Spleen (tissue), 11 donors: ENCODE measurements at regions not wholly inside any gene's neighbourhood (a gene's known extent, or its start where the extent isn't known, plus 50 kb on each side); places are given as distances from the start of the nearest gene placed in this dataset.
"Not testable (repeated sequence)": the region's sequence is repeated elsewhere in the genome, so short reads cannot be mapped to it uniquely, and the experiment has no call there.

Source experiments
- DNase-seq: peaks from one replicate; pipeline ENCODE4 v3.0.0-alpha.2; 2020
- H3K27ac ChIP-seq, 8 donors: fragments of 200-600 bp; sonication (generic) in 7 of 8; 1 replicate in 4 of 8; 2 replicates in 4 of 8; pipeline versions ENCODE4 v1.5.0 to v1.8.0; 2016 to 2021; ENCODE audit warnings: inconsistent platforms in 4 of 8, mild to moderate bottlenecking in 4 of 8, moderate library complexity in 1 of 8
- H3K27me3 ChIP-seq, 7 donors: fragments of 200-600 bp; sonication (generic) in 6 of 7; replicated peaks in 1 of 7; 1 replicate in 4 of 7; 2 replicates in 3 of 7; pipeline versions ENCODE4 v1.5.0 to v1.8.0; 2016 to 2021; ENCODE audit warnings: inconsistent platforms in 3 of 7, mild to moderate bottlenecking in 1 of 7
- H3K36me3 ChIP-seq, 6 donors: fragments of 200-600 bp; sonication (generic) in 5 of 6; 1 replicate in 4 of 6; 2 replicates in 2 of 6; pipeline versions ENCODE4 v1.5.0 to v1.8.0; 2016 to 2021; ENCODE audit warnings: inconsistent platforms in 2 of 6
- H3K4me1 ChIP-seq, 6 donors: fragments of 200-600 bp; sonication (generic) in 5 of 6; 1 replicate in 3 of 6; 2 replicates in 3 of 6; pipeline versions ENCODE4 v1.5.0 to v1.8.0; 2016 to 2021; ENCODE audit warnings: inconsistent platforms in 3 of 6
- H3K4me3 ChIP-seq, 8 donors: fragments of 200-600 bp; sonication (generic) in 7 of 8; 1 replicate in 4 of 8; 2 replicates in 4 of 8; pipeline versions ENCODE4 v1.5.0 to v1.8.0; 2016 to 2021; ENCODE audit warnings: inconsistent platforms in 4 of 8, mild to moderate bottlenecking in 4 of 8, moderate library complexity in 2 of 8
- H3K9me3 ChIP-seq, 8 donors: fragments of 200-600 bp; sonication (generic) in 7 of 8; 1 replicate in 4 of 8; 2 replicates in 4 of 8; pipeline versions ENCODE4 v1.5.0 to v1.8.0; 2016 to 2021; ENCODE audit warnings: inconsistent platforms in 4 of 8
- POLR2A ChIP-seq, 3 donors: fragments of 450-650 bp; IDR thresholded peaks; one replicate each; pipeline ENCODE4 v1.5.1; 2017; ENCODE audit warnings: antibody characterized with exemption in 3 of 3, mild to moderate bottlenecking in 1 of 3
- POLR2AphosphoS5 ChIP-seq, 3 donors: sonication (generic); formaldehyde crosslinking; IDR thresholded peaks; one replicate each; pipeline ENCODE4 v1.5.1; 2017; ENCODE audit warnings: antibody characterized with exemption in 3 of 3
- WGBS, 5 donors: extraction: QIAGEN DNeasy Blood & Tissue Kit in 3 of 5; methylation state at CpG; one replicate each; pipeline versions ENCODE4 v1.1.5 to v1.1.7; 2013 to 2018; 5-methylcytosine and 5-hydroxymethylcytosine counted together
- intact Hi-C: fragments of 100-400 bp; cut with DNase I; formaldehyde crosslinking; loops from one replicate; pipeline ENCODE4 v1.15.0; 2023; ENCODE audit warnings: low total_unique reads
- TF ChIP-seq, protein P1 (sequence below), 11 experiments: fragments of 200-600 bp in 7 of 11; fragments of 450-650 bp in 4 of 11; sonication (generic) in 4 of 11; IDR thresholded peaks in 8 of 11; conservative IDR thresholded peaks in 3 of 11; 1 replicate in 7 of 11; 2 replicates in 4 of 11; pipeline versions ENCODE4 v1.4.0 to v1.8.0; 2016 to 2021; ENCODE audit warnings: antibody characterized with exemption in 11 of 11, inconsistent platforms in 4 of 11, mild to moderate bottlenecking in 1 of 11
- donor health status: healthy with polysubstance abuse.
- donor health status: DM: no; HTN: no; CAD: no; lungs with moderate emphysema.
- donor health status: DM: no; HTN: no; CAD: no.
- donor health status: Bipolar disorder and iron deficiency.
- donor health status: healthy.
- donor health status: DM: no; HTN: no; CAD: no.
- donor health status: DM: yes; HTN: yes; CAD: no.

DNA sequence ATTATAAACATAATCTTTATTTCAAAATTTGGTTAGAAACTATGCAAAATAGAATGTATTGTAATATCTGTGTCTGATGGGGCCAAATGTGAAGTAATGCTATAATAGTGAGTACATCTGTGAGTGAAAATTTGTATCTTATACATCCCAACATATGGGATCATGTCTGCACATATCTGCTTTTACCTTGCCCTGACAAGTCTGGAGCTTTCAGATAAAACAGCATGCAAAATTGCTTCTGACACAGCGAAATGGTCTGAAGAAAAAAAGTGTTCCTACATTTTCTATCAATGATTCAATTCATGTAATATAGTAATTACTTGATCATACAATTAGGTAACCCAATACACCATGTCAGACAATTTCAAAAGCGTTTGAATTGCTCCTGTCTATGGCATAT is 58.1 kb upstream of the P3H2 start:
- Histone ChIP-seq H3K4me1 (no peaks in the 10 kb centered on the region), H3K36me3 (no peaks in the 10 kb centered on the region), H3K27ac (no peak overlapping the region), H3K27me3 (no peaks in the 10 kb centered on the region), H3K9me3 (no peaks in the 10 kb centered on the region), H3K4me3 (no peak overlapping the region)
- 82 to 90% (median 86%) methylated on average over 2 of the region's 2 CpGs for WGBS, 5 donors
- DNase-seq: no peak
- TF ChIP-seq POLR2AphosphoS5 (IDR thresholded peaks at IDR 0.05) (no peak), POLR2A (IDR thresholded peaks at IDR 0.05) (no peak)
- TF ChIP-seq, protein P1, sequence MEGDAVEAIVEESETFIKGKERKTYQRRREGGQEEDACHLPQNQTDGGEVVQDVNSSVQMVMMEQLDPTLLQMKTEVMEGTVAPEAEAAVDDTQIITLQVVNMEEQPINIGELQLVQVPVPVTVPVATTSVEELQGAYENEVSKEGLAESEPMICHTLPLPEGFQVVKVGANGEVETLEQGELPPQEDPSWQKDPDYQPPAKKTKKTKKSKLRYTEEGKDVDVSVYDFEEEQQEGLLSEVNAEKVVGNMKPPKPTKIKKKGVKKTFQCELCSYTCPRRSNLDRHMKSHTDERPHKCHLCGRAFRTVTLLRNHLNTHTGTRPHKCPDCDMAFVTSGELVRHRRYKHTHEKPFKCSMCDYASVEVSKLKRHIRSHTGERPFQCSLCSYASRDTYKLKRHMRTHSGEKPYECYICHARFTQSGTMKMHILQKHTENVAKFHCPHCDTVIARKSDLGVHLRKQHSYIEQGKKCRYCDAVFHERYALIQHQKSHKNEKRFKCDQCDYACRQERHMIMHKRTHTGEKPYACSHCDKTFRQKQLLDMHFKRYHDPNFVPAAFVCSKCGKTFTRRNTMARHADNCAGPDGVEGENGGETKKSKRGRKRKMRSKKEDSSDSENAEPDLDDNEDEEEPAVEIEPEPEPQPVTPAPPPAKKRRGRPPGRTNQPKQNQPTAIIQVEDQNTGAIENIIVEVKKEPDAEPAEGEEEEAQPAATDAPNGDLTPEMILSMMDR (IDR thresholded peaks at IDR 0.05 in 8 of 11, conservative IDR thresholded peaks at IDR 0.05 in 3 of 11): no peak
- intact Hi-C loops: no loop called here

DNA sequence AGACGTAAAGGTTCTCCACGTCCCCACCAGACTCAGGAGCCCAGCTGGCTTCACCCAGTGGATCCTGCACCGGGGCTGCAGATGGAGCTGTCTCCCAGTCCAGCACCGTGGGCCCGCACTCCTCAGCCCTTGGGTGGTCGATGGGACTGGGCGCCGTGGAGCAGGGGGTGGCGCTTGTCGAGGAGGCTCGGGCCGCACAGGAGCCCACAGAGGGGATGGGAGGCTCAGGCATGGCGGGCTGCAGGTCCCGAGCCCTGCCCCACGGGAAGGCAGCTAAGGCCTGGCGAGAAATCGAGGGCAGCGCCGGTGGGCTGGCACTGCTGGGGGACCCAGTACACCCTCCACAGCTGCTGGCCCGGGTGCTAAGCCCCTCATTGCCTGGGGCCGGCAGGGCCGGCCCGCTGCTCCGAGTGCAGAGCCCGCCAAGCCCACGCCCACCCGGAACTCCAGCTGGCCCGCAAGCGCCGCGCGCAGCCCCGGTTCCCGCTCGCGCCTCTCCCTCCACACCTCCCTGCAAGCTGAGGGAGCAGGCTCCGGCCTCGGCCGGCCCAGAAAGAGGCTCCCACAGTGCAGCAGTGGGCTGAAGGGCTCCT is 56.3 kb upstream of the P3H2 start:
- H3K4me1 ChIP-seq, H3K9me3 ChIP-seq, H3K4me3 ChIP-seq, H3K27me3 ChIP-seq, H3K27ac ChIP-seq, H3K36me3 ChIP-seq, DNase-seq, intact Hi-C loops: not testable (repeated sequence)
- WGBS, 5 donors: 91 to 98% (median 95%) methylated on average over 7 to 39 of the region's 39 CpGs

DNA sequence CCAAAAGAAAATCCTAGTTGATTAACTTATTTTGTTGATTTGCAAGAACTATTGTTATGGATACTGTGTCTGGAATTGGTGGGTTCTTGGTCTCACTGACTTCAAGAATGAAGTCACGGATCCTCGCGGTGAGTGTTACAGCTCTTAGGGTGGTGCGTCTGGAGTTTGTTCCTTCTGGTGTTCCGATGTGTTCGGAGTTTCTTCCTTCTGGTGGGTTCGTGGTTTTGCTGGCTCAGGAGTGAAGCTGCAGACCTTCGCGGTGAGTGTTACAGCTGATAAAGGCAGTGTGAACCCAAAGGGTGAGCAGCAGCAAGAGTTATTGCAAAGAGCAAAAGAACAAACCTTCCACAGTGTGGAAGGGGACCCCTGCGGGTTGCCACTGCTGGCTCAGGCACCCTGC is 55.4 kb upstream of the P3H2 start:
- intact Hi-C loops, H3K4me1 ChIP-seq, H3K27ac ChIP-seq, H3K36me3 ChIP-seq, H3K27me3 ChIP-seq, H3K9me3 ChIP-seq, DNase-seq, H3K4me3 ChIP-seq: not testable (repeated sequence)
- WGBS, 5 donors: 37 to 65% (median 47%) methylated on average over 10 of the region's 10 CpGs

DNA sequence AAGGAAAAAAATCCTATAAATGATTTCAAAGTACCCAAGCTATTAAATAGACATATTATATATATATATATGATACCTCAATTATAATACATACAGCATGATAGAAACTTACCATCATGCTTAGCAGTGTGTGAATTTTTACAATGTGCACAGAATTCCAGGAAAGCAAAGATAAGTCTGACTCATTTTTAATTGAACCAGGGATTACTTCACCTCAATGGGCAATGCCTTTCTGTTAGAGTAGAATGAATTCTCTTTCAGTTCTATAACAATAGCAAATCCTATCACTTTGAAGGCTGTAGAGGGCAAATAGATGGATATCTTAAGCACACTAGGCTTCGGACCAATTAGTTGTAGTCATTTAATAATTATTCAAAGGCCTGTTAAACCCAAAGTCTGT is 54.8 kb upstream of the P3H2 start:
- intact Hi-C loops: no loop called here
- no peak overlapping the region for H3K27ac ChIP-seq
- TF ChIP-seq, protein P1 (IDR thresholded peaks at IDR 0.05 in 8 of 11, conservative IDR thresholded peaks at IDR 0.05 in 3 of 11): no peak
- TF ChIP-seq POLR2AphosphoS5 (IDR thresholded peaks at IDR 0.05): no peak
- no peak for TF ChIP-seq POLR2A (IDR thresholded peaks at IDR 0.05)
- H3K4me3 ChIP-seq: no peak overlapping the region
- no peaks in the 10 kb centered on the region for H3K9me3 ChIP-seq
- no peaks in the 10 kb centered on the region for H3K36me3 ChIP-seq
- peaks cover 0 to under 1% (median 0%) of the 10 kb centered on the region in 6 donors for H3K4me1 ChIP-seq
- no peaks in the 10 kb centered on the region for H3K27me3 ChIP-seq
- WGBS, 5 donors: 88 to 97% (median 95%) methylated on average over 1 of the region's 1 CpG
- DNase-seq: no peak

DNA sequence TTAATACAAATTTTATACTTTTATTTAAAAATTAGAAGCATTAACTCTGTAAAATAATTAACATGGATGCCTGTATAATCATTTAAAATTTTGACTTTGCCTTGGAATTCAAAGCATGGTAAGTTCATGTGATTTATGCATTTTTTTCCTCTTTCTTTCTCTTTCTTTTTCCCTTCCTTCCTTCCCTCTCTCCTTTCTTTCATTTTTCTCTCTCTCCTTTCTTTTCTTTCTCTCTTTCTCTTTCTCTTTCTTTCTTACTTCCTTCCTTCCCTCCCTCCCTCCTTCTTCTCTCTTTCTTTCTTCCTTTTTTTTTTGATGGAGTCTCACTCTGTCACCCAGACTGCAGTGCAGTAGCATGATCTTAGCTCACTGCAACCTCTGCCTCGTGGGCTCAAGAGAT is 53.8 kb upstream of the P3H2 start:
- H3K9me3 ChIP-seq: no peaks in the 10 kb centered on the region
- 69 to 80% (median 70%) methylated on average over 1 of the region's 1 CpG for WGBS, 5 donors
- intact Hi-C loops: no loop called here
- peaks cover 0 to 11% (median 2%) of the 10 kb centered on the region in 6 donors for H3K4me1 ChIP-seq
- H3K27ac ChIP-seq: no peak overlapping the region
- no peaks in the 10 kb centered on the region for H3K27me3 ChIP-seq
- DNase-seq: no peak
- no peak overlapping the region for H3K4me3 ChIP-seq
- no peaks in the 10 kb centered on the region for H3K36me3 ChIP-seq
- TF ChIP-seq POLR2A (IDR thresholded peaks at IDR 0.05): no peak
- TF ChIP-seq, protein P1 (IDR thresholded peaks at IDR 0.05 in 8 of 11, conservative IDR thresholded peaks at IDR 0.05 in 3 of 11): no peak
- TF ChIP-seq POLR2AphosphoS5 (IDR thresholded peaks at IDR 0.05): no peak
